ENCODE measurements at regions not wholly inside any gene's neighbourhood (a gene's known extent, or its start where the extent isn't known, plus 50 kb on each side); places are given as distances from the start of the nearest gene placed in this dataset.

- no peak overlapping the region for H3K9ac ChIP-seq (ENCODE audit: low read length)
- H3K4me1 Mint-ChIP-seq: no peaks in the 10 kb centered on the region
- H3K27me3 Mint-ChIP-seq: peaks cover 27% of the 10 kb centered on the region
- H3K9me3 ChIP-seq (ENCODE audit: control extremely low read depth in 1 of 3, control insufficient read depth in 2 of 3, insufficient read depth in 1 of 3, low read length in 2 of 3): peaks cover 0 to 1% (median 0%) of the 10 kb centered on the region in 3 donors
- no peak for TF ChIP-seq EZH2 (IDR thresholded peaks at IDR 0.05; ENCODE audit: borderline replicate concordance, insufficient read depth, low read depth, low read length, poor library complexity, severe bottlenecking)
- no peak for TF ChIP-seq CTCF (IDR thresholded peaks at IDR 0.05)
- H3K4me3 Mint-ChIP-seq: no peak overlapping the region
- no peaks in the 10 kb centered on the region for H4K20me1 ChIP-seq (ENCODE audit: control insufficient read depth, insufficient read depth, low read length, poor library complexity, severe bottlenecking)
- POLR2A ChIA-PET: no interaction called here
- no peaks in the 10 kb centered on the region for H3K79me2 ChIP-seq (ENCODE audit: control insufficient read depth, insufficient read depth, low read length)
- ATAC-seq (ENCODE audit: low read depth) (no peak), DNase-seq (no peak)
- H3K4me2 ChIP-seq (replicated peaks; ENCODE audit: low read depth, low read length, poor library complexity, severe bottlenecking): no peak overlapping the region
- no peaks in the 10 kb centered on the region for H3K36me3 ChIP-seq (replicated peaks in 1 of 2; ENCODE audit: control extremely low read depth in 1 of 2, control insufficient read depth in 1 of 2, extremely low read depth in 1 of 2, insufficient read depth in 2 of 2, low read length in 1 of 2)
- no peak overlapping the region for H2AFZ ChIP-seq (ENCODE audit: insufficient read depth, low read depth, low read length, poor library complexity, severe bottlenecking)
- no peaks in the 10 kb centered on the region for H3K4me1 ChIP-seq (ENCODE audit: control insufficient read depth in 2 of 2, insufficient read depth in 2 of 2, low read length in 2 of 2)
- H3K9me3 Mint-ChIP-seq (ENCODE audit: insufficient read depth): no peaks in the 10 kb centered on the region
- WGBS (ENCODE audit: insufficient coverage): 92% methylated on average over 2 of the region's 3 CpGs
- peaks cover 0 to 4% (median 0%) of the 10 kb centered on the region in 4 experiments for H3K27me3 ChIP-seq (replicated peaks in 1 of 4; ENCODE audit: control extremely low read depth in 1 of 4, control insufficient read depth in 3 of 4, insufficient read depth in 4 of 4, low read length in 3 of 4)
- no peak overlapping the region for H3K27ac ChIP-seq (ENCODE audit: low read length in 2 of 2)
- CTCF ChIA-PET: interaction anchor here (1.1 kb wide), 1 partner anchor 293 kb away, joined by 3 read pairs; no protein-coding TSS in a partner anchor
- H3K27ac Mint-ChIP-seq: no peak overlapping the region
- intact Hi-C loops (cut with micrococcal nuclease): no loop called here
- H3K4me3 ChIP-seq (ENCODE audit: control extremely low read depth in 1 of 5, extremely low read depth in 1 of 5, insufficient read depth in 1 of 5, low read depth in 2 of 5, low read length in 4 of 5): no peak overlapping the region
Measured at GRCh38 chr13:30063892-30064291, 213.5 kb upstream of the UBL3 start.

- ChIA-PET CTCF (no interaction called here), POLR2A (no interaction called here)
- Histone ChIP-seq H3K4me2 (replicated peaks; ENCODE audit: low read depth, low read length, poor library complexity, severe bottlenecking) (no peak overlapping the region), H4K20me1 (ENCODE audit: control insufficient read depth, insufficient read depth, low read length, poor library complexity, severe bottlenecking) (no peaks in the 10 kb centered on the region), H3K27me3 (replicated peaks in 1 of 4; ENCODE audit: control extremely low read depth in 1 of 4, control insufficient read depth in 3 of 4, insufficient read depth in 4 of 4, low read length in 3 of 4) (peaks cover 0 to 4% (median 0%) of the 10 kb centered on the region in 4 experiments), H3K36me3 (replicated peaks in 1 of 2; ENCODE audit: control extremely low read depth in 1 of 2, control insufficient read depth in 1 of 2, extremely low read depth in 1 of 2, insufficient read depth in 2 of 2, low read length in 1 of 2) (no peaks in the 10 kb centered on the region), H3K79me2 (ENCODE audit: control insufficient read depth, insufficient read depth, low read length) (no peaks in the 10 kb centered on the region), H2AFZ (ENCODE audit: insufficient read depth, low read depth, low read length, poor library complexity, severe bottlenecking) (no peak overlapping the region), H3K4me1 (ENCODE audit: control insufficient read depth in 2 of 2, insufficient read depth in 2 of 2, low read length in 2 of 2) (no peaks in the 10 kb centered on the region), H3K4me3 (ENCODE audit: control extremely low read depth in 1 of 5, extremely low read depth in 1 of 5, insufficient read depth in 1 of 5, low read depth in 2 of 5, low read length in 4 of 5) (no peak overlapping the region), H3K27ac (ENCODE audit: low read length in 2 of 2) (no peak overlapping the region), H3K9ac (ENCODE audit: low read length) (no peak overlapping the region), H3K9me3 (ENCODE audit: control extremely low read depth in 1 of 3, control insufficient read depth in 2 of 3, insufficient read depth in 1 of 3, low read length in 2 of 3) (peaks cover 0 to 9% (median 2%) of the 10 kb centered on the region in 3 donors)
- intact Hi-C loops (cut with micrococcal nuclease): no loop called here
- no peak for TF ChIP-seq EZH2 (IDR thresholded peaks at IDR 0.05; ENCODE audit: borderline replicate concordance, insufficient read depth, low read depth, low read length, poor library complexity, severe bottlenecking)
- no peaks in the 10 kb centered on the region for H3K4me1 Mint-ChIP-seq
- H3K27me3 Mint-ChIP-seq: peaks cover 27% of the 10 kb centered on the region
- no peak for ATAC-seq (ENCODE audit: low read depth)
- 100% methylated on average over 1 of the region's 4 CpGs for WGBS (ENCODE audit: insufficient coverage)
- DNase-seq: no peak
- no peaks in the 10 kb centered on the region for H3K9me3 Mint-ChIP-seq (ENCODE audit: insufficient read depth)
- H3K4me3 Mint-ChIP-seq: no peak overlapping the region
- no peak overlapping the region for H3K27ac Mint-ChIP-seq
Measured at GRCh38 chr13:30061217-30061616, 210.8 kb upstream of the UBL3 start.

All from B cell (primary cell).